ENCODE measurements at regions not wholly inside any gene's neighbourhood (a gene's known extent, or its start where the extent isn't known, plus 50 kb on each side); places are given as distances from the start of the nearest gene placed in this dataset.

DNA sequence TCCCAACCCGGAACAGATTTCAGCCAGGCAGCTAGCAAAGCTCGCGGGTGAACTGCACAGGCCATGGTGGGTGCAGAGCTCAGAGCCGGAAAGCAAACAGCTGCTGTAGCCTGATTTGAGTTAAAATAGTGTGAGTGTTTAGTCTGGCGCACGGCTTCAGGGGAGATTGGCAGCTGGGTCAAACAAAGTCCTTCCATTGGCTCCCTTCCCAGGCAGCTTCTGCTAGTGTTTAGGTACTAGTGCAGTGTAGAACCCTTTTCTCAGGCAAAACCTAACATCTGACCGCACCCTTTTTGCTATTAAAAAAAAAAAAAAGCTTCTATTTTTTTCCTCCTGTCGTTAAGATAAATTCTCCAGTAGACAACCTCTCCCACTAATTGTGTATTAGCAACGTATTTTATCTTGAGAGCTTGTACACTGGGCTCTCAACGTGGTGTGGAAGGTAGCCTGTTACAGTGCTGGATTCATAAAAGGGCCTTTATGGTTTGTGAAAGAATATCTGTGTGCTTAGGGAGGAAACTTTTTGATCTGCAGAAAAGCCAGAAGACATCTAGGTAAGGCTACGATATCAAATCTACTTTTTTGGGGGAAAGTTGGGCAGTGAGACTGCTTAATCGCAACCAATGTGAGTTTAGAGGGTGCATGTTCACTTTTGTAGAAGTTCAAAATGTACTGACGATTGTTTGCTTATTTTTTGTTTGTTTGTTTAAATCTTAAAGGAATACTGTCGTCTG is 689.6 kb downstream of the USP25 start:
- Histone ChIP-seq H3K4me3 (ENCODE audit: low read depth, low read length) (no peak overlapping the region), H3K36me3 (ENCODE audit: control insufficient read depth, insufficient read depth, low read length) (no peaks in the 10 kb centered on the region), H3K27me3 (ENCODE audit: control insufficient read depth, insufficient read depth, low read length) (no peaks in the 10 kb centered on the region)
- no peak for TF ChIP-seq CTCF (IDR thresholded peaks at IDR 0.05; ENCODE audit: insufficient read depth, low read length, poor library complexity, severe bottlenecking)
- DNase-seq (ENCODE audit: low read depth): no peak

DNA sequence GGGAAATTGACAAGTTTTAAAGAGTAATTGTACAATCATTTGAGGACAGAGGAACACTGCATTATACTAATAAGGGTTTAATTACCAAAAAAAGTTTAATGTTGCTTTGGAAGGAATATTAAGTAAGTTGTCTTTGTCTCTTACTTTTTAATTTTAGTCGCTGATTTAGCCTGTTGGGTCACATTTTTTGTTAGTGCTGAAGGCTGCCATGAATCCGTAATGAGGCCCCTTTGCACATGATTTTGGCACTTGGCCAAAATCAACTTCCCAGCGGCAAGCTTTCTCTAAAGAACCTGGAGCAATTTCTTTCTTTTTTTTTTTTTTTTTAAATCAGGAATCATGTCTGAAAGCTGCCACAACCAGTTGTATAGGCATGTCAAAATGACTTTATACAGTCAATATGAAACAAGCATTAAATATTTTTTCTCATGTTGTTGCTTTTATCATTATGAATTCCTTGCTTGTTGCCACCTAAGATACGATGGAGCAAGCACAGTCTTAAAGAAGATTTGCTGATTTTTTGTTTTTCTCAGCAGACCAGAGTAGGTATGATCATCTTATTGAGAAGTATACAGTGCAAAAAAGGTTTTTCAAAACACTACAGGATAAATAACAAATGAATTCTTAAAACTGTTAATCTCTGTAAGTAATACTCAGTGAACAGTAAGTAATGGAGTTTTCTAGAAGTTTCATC is 690.4 kb downstream of the USP25 start:
- Histone ChIP-seq H3K4me3 (ENCODE audit: low read depth, low read length) (peak overlapping the region; percentile 13), H3K36me3 (ENCODE audit: control insufficient read depth, insufficient read depth, low read length) (no peaks in the 10 kb centered on the region)

DNA sequence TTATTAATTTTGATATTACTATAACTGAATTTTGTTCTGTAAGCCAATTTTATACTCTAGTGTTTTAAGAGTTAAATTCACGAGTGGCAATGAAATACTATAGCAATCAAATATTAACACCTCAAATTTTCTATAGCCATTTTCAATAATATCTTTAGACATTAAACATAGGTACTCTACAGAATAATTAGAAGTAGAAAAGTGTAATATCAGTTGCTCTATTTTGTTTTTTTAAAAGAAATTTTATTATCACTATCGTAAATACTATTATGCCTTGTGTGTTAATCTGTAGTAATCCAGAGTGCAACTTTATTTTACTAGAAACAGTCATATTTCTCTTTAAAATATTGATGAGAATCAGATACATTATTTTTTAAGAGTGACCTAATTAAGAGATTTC is 691.2 kb downstream of the USP25 start:
- H3K27me3 ChIP-seq (ENCODE audit: control insufficient read depth, insufficient read depth, low read length): no peaks in the 10 kb centered on the region
- H3K4me3 ChIP-seq (ENCODE audit: low read depth, low read length): no peak overlapping the region
- no peak for DNase-seq (ENCODE audit: low read depth)
- no peaks in the 10 kb centered on the region for H3K36me3 ChIP-seq (ENCODE audit: control insufficient read depth, insufficient read depth, low read length)
- no peak for TF ChIP-seq CTCF (IDR thresholded peaks at IDR 0.05; ENCODE audit: insufficient read depth, low read length, poor library complexity, severe bottlenecking)

More for the DNA sequence above, 690.4 kb downstream of the USP25 start:
- TF ChIP-seq CTCF (IDR thresholded peaks at IDR 0.05; ENCODE audit: insufficient read depth, low read length, poor library complexity, severe bottlenecking): no peak
- no peaks in the 10 kb centered on the region for H3K27me3 ChIP-seq (ENCODE audit: control insufficient read depth, insufficient read depth, low read length)
- DNase-seq (ENCODE audit: low read depth): peak; percentile 10

DNA sequence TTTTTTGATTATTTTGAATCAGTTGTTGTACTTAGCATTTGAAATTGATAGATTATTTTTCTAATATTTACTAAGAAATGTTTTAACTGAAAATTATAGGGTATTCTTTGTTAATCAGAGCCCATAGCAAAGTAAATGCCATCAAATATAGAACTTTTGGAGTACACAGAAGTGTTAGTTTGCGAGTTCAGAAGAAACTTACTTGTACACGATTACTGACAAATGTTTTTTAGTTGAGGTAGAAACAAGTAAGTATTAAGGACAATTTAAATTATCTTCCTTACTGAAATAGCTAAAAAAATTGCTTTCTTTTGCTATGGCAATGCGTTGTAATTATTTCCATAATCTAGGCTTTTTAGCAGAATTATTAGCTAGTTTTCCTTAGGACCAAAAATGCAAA is 692.2 kb downstream of the USP25 start:
- no peak for DNase-seq (ENCODE audit: low read depth)
- Histone ChIP-seq H3K36me3 (ENCODE audit: control insufficient read depth, insufficient read depth, low read length) (no peaks in the 10 kb centered on the region), H3K27me3 (ENCODE audit: control insufficient read depth, insufficient read depth, low read length) (no peaks in the 10 kb centered on the region), H3K4me3 (ENCODE audit: low read depth, low read length) (no peak overlapping the region)
- TF ChIP-seq CTCF (IDR thresholded peaks at IDR 0.05; ENCODE audit: insufficient read depth, low read length, poor library complexity, severe bottlenecking): no peak

- H3K4me3 ChIP-seq (ENCODE audit: low read depth, low read length): no peak overlapping the region
- H3K36me3 ChIP-seq (ENCODE audit: control insufficient read depth, insufficient read depth, low read length): no peaks in the 10 kb centered on the region
- TF ChIP-seq CTCF (IDR thresholded peaks at IDR 0.05; ENCODE audit: insufficient read depth, low read length, poor library complexity, severe bottlenecking): no peak
- no peak for DNase-seq (ENCODE audit: low read depth)
- H3K27me3 ChIP-seq (ENCODE audit: control insufficient read depth, insufficient read depth, low read length): no peaks in the 10 kb centered on the region
Observed at GRCh38 chr21:16422702-16423101, 692.9 kb downstream of the USP25 start.
